Psoas muscle (tissue), 7 donors: ENCODE measurements at regions not wholly inside any gene's neighbourhood (a gene's known extent, or its start where the extent isn't known, plus 50 kb on each side); places are given as distances from the start of the nearest gene placed in this dataset.

Experiments used
- ATAC-seq, 4 donors: fragments of 200-7000 bp; cut with Tn5 transposase; one replicate each; pipeline ENCODE4 v1.9.1; 2020; ENCODE audit warnings: moderate library complexity in 3 of 4, mild to moderate bottlenecking in 2 of 4
- DNase-seq, 2 donors: peaks; one replicate each; pipeline ENCODE4 v3.0.0-alpha.2; 2020
- H3K27ac ChIP-seq: fragments of 200-600 bp; one replicate; pipeline ENCODE4 v1.8.0; 2022
- H3K27me3 ChIP-seq, 3 donors: fragments of 200-600 bp in 1 of 3; one replicate each; pipeline versions ENCODE4 v1.6.1 to v1.8.0; 2013 to 2022; ENCODE audit warnings: low read length in 2 of 3, mild to moderate bottlenecking in 2 of 3, moderate library complexity in 1 of 3; ENCODE audit not compliant: insufficient read depth in 3 of 3
- H3K36me3 ChIP-seq, 2 donors: fragments of 200-600 bp in 1 of 2; one replicate each; pipeline versions ENCODE4 v1.6.1 to v1.8.0; 2013 to 2022; ENCODE audit warnings: low read depth in 1 of 2, mild to moderate bottlenecking in 1 of 2, moderate library complexity in 1 of 2; ENCODE audit not compliant: insufficient read depth in 1 of 2
- H3K4me1 ChIP-seq: fragments of 200-600 bp; one replicate; pipeline ENCODE4 v1.8.0; 2022
- H3K4me3 ChIP-seq: fragments of 200-600 bp; one replicate; pipeline ENCODE4 v1.8.0; 2022; ENCODE audit warnings: mild to moderate bottlenecking
- H3K9me3 ChIP-seq: fragments of 200-600 bp; one replicate; pipeline ENCODE4 v1.8.0; 2022
- CTCF ChIP-seq: fragments of 200-600 bp; IDR thresholded peaks from one replicate; pipeline ENCODE4 v1.8.0; 2022; ENCODE audit warnings: antibody characterized with exemption
- WGBS, 3 donors: extraction: QIAGEN DNeasy Blood & Tissue Kit; methylation state at CpG; one replicate each; pipeline versions ENCODE4 v1.1.6 to v1.1.7; 2013; 5-methylcytosine and 5-hydroxymethylcytosine counted together
- intact Hi-C, 2 donors: fragments of 100-400 bp; cut with DNase I; formaldehyde crosslinking; loops; one replicate each; pipeline versions ENCODE4 v1.11.0 to v1.14.2; 2022
- donor health status: healthy with polysubstance abuse.
- donor health status: DM: no; HTN: no; CAD: no; lungs with moderate emphysema.
- donor health status: Bipolar disorder and iron deficiency.
- donor health status: healthy.
- donor health status: DM: yes; HTN: yes; CAD: no.
- donor health status: DM: no; HTN: no; CAD: no.
- donor health status: DM: yes; HTN: yes; CAD: no.

GRCh38 chr10:71143170-71143569, 69.2 kb upstream of the UNC5B start:
- H3K9me3 ChIP-seq: no peaks in the 10 kb centered on the region
- intact Hi-C loops: no loop called here
- H3K27ac ChIP-seq: no peak overlapping the region
- peaks cover 0 to 4% (median 3%) of the 10 kb centered on the region in 3 donors for H3K27me3 ChIP-seq
- WGBS, 3 donors: 48 to 62% (median 51%) methylated on average over 5 of the region's 5 CpGs
- no peak for TF ChIP-seq CTCF
- H3K4me1 ChIP-seq: no peaks in the 10 kb centered on the region
- DNase-seq: no peak
- ATAC-seq: no peak
- no peaks in the 10 kb centered on the region for H3K36me3 ChIP-seq
- no peak overlapping the region for H3K4me3 ChIP-seq

GRCh38 chr10:71143610-71144009, 68.8 kb upstream of the UNC5B start:
- no peak for TF ChIP-seq CTCF
- intact Hi-C loops: no loop called here
- Histone ChIP-seq H3K4me1 (no peaks in the 10 kb centered on the region), H3K27me3 (peaks cover 0 to 3% (median 3%) of the 10 kb centered on the region in 3 donors), H3K4me3 (no peak overlapping the region), H3K36me3 (no peaks in the 10 kb centered on the region), H3K27ac (no peak overlapping the region), H3K9me3 (no peaks in the 10 kb centered on the region)
- DNase-seq (no peak), ATAC-seq (peak in 1 of 4 donors; percentile 58)
- 20 to 63% (median 41%) methylated on average over 4 of the region's 4 CpGs for WGBS, 3 donors

- DNase-seq (no peak), ATAC-seq (no peak)
- TF ChIP-seq CTCF: no peak
- intact Hi-C loops: no loop called here
- H3K27ac ChIP-seq: no peak overlapping the region
- H3K27me3 ChIP-seq: peaks cover 0 to 3% (median 0%) of the 10 kb centered on the region in 3 donors
- no peak overlapping the region for H3K4me3 ChIP-seq
- H3K9me3 ChIP-seq: no peaks in the 10 kb centered on the region
- no peaks in the 10 kb centered on the region for H3K36me3 ChIP-seq
- WGBS, 3 donors: 95 to 96% (median 96%) methylated on average over 4 of the region's 4 CpGs
- H3K4me1 ChIP-seq: no peaks in the 10 kb centered on the region
These were observed 67.5 kb upstream of the UNC5B start for GRCh38 chr10:71144824-71145223.

- no peak overlapping the region for H3K27ac ChIP-seq
- intact Hi-C loops: no loop called here
These were observed 66.9 kb upstream of the UNC5B start for GRCh38 chr10:71145352-71145945.

More at GRCh38 chr10:71145352-71145945, 66.9 kb upstream of the UNC5B start:
- Histone ChIP-seq H3K27me3 (peaks cover 0 to 3% (median 0%) of the 10 kb centered on the region in 3 donors), H3K36me3 (no peaks in the 10 kb centered on the region), H3K9me3 (no peaks in the 10 kb centered on the region), H3K4me1 (no peaks in the 10 kb centered on the region), H3K4me3 (no peak overlapping the region)
- no peak for TF ChIP-seq CTCF
- DNase-seq (no peak), ATAC-seq (no peak)
- 81 to 96% (median 94%) methylated on average over 3 of the region's 3 CpGs for WGBS, 3 donors
